ENCODE measurements at regions not wholly inside any gene's neighbourhood (a gene's known extent, or its start where the extent isn't known, plus 50 kb on each side); places are given as distances from the start of the nearest gene placed in this dataset.
"Not testable (repeated sequence)": the region's sequence is repeated elsewhere in the genome, so short reads cannot be mapped to it uniquely, and the experiment has no call there.

DNA sequence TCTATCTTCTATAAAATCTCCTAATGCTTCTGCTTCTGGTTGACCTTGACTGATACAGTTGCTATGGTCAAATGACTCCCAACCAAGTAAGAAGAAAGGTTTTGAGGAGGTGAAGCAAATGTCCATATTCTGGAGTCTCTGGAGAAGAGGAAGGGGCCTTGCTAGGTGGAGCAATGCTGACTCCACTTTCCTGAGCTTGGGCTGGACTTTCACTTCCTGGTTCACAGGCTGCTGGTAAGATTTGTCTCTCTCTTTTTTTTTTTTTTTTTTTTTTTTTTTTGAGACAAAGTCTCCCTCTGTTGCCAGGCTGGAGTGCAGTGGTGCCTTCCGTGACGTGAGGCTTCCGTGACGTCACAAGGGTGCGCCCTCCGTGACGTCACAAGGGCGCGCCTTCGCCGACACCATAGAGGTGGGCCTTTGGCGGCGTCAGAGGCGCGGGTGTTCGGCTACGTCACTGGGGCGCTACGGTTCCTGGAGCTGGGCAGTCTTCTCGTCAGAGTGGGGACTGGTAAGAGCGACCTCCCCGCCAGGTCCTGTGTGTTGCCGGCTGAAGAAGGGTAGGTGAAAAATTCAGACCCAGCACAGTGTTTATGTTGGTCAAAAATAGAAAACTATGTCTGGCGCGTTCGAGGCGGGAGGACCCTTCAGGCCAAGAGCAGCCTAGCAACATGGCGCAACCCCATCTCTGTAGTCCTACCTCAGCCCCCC lies 93.7 kb upstream of the METTL14 start:
- peak; percentile 74 for DNase-seq

DNA sequence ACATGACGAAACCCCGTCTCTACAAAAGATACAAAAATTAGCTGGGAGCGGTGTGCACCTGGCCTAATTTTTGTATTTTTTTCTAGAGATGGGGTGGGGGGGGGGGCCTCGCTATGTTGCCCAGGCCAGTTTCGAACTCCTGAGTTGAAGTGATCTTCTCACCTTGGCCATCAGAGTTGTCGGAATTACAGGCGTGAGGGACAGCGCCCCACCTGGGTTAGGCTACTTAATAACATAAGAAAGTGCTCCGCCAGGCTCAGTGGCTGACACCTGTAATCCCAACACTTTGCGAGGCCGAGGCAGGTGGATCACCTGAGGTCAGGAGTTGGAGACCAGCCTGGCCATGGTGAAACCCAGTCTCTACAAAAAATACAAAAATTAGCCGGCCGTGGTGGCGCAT lies 92.9 kb upstream of the METTL14 start:
- DNase-seq: not testable (repeated sequence)

DNA sequence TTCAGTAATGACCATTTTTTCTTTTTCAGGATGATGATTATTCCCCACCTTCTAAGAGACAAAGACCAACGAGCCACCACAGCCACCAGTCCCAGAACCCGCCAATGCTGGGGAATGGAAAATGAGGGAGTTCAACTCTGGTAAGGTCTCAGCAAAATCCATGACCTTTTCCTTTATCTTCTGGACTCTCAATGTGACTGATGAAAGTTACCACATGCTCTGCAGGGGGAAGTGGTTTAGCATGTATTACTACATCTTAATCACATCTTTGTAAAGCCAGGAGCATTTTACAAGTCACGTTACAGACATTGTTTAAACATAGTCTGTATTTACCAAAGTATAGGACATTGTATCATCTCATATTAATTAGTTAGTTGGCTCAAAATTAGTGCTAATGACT lies 89.3 kb upstream of the METTL14 start:
- DNase-seq: not testable (repeated sequence)

DNA sequence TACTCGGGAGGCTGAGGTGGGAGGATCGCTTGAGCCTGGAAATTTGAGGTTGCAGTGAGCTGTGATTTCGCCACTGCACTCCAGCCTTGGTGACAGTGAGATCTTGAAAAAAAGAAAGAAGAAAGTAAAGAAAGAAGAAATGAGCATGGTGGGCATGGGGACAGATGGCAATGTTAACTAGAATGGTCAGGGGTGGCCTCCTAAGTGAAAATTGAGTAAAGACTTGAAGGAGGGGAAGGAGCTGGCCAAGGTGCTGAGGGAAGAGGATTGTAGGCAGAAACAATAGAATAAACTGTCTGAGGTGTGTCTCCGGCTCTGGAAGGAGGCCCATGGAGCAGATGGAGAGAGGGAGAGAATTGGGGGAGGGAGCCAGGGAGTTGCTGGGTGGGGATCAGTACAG lies 60.1 kb upstream of the METTL14 start:
- not testable (repeated sequence) for DNase-seq

DNA sequence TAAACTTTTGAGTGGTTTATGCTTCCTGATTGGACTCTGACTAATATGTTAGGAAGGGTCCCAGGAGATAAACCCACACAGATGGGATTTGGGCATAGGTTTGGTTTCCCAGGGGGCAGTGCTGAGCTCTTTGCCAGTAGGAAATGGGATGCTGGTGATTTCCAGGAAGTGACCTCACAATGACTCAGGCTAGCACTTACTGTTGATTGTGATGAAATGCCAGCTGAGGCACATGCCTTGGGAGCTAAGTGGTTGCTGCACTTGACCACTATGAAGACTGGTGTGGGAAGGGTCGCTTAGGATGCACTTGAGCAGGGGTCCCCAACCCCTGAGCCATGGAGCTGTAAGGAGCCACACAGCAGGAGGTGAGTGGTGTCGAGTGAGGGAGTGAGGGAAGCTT lies 55.5 kb upstream of the METTL14 start:
- DNase-seq: not testable (repeated sequence)

DNA sequence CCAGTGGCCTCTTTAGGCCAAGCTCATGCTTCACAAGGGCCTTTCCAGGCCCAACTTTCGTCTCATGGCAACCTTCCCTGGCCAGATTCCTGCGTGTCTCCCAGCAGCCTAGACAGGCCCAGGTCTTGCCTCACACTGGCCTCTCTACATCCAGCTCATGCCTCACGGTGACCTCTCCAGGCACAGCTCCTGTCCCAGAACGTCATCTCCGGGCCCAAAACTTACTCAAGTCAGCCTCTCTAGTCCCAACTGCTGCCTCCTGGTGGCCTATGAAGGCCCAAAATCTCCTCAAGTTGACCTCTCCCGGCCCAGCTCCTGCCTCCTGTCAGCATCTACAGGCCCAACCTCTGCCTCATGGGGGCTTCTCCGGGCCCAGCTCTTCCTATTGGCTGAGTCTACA lies 54.3 kb upstream of the METTL14 start:
- not testable (repeated sequence) for DNase-seq

DNA sequence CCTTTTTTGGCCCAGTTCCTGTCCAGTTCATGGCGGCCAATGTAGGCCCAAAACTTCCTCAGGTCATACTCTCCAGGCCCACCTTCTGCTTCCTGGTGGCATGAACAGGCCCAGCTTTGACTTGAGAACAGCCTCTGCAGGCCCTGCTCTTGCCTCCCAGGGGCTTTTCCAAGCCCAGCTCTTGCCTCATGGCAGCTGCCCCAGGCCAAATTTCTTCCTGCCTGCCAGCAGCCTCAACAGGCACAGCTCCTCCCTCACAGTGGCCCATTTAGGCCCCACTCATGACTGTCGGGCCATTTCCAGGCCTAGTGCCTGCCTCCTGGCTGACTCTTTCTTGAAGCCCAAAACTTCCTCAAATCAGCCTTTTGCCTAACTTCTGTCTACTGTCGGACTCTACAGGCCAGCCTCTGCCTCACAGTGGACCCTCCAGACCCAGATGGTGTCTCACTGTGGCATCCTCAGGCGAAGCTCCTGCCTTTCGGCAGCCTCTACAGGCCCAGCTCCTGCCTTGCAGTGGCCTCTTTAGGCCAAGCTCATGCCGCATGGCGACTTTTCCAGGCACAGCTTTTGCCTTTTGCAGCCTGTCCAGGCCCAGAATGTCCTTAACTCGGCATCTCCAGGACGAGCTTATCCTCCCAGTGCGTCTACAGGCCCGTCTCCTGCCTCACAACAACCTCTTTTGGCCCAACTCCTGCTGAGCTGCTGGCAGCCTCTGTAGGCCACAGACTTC lies 53.7 kb upstream of the METTL14 start:
- DNase-seq: not testable (repeated sequence)

DNA sequence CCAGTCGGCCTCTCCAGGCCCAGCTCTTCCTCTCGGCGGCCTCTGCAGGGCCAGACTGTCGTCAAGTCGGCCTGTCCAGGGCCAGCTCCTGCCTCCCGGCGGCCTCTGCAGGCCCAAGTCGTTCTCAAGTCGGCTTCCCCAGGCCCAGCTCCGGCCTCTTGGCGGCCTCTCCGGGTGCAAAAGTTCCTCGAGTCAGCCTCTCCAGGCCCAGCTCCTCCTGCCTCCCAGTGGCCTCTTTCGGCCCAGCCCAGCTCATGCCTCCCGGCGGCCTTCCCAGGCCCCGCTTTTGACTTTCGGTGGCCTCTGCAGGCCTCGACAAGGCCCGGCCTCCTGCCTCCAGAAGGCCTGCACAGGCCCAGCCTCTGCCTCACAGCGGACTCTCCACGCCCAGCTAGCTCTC lies 51.7 kb upstream of the METTL14 start:
- not testable (repeated sequence) for DNase-seq

DNA sequence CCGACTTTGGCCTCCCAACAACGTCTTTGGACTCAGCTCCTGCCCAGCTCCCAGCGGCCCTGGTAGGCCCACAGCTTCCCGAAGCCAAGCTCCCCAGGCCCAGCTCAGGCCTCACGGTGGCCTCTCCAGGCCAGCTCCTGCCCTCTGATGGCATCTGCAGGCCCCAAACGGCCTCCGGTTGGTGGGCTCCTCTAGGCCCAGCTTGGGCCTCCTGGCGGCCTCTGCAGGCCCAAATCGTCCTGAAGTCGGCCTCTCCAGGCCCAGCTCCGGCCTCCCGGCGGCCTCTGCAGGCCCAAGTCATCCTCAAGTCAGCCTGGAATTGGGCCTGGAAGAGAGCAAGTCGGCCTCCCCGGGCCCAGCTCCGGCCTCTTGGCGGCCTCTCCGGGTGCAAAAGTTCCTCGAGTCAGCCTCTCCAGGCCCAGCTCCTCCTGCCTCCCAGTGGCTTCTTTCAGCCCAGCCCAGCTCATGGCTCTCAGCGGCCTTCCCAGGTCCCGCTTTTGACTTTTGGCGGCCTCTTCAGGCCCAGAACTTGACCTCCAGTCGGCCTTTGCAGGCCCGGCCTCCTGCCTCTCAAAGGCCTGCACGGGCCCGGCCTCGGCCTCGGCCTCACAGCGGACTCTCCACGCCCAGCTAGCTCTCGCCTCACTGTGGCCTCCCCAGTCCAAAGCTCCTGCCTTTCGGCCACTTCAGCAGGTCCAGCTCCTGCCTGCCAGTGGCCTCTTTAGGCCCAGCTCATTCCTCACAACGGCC lies 50.9 kb upstream of the METTL14 start:
- DNase-seq: not testable (repeated sequence)
